ENCODE measurements at regions not wholly inside any gene's neighbourhood (a gene's known extent, or its start where the extent isn't known, plus 50 kb on each side); places are given as distances from the start of the nearest gene placed in this dataset.

DNA sequence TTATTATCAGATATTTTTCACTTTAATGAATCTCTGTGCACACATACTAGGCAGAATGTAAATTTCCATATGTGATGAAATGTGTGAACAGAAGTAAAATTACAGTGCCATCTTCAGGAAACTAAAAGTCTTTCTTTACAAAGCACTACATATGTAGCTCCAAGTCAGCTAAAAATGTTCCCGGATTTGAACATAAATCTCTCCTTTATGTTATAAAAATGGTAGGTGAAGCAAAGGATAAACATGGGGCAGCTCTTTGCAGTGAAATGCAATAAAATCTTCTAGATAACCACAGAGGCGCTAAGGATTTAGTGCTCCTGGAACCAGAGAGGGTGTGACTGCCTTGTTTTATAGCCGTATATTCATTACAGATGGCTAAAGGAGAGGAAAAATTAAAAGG lies 104.9 kb upstream of the C7orf33 start:
- TF ChIP-seq CTCF (IDR thresholded peaks at IDR 0.05; ENCODE audit: insufficient read depth, low read depth, low read length) (no peak), EZH2 (IDR thresholded peaks at IDR 0.05; ENCODE audit: insufficient read depth, low read length) (no peak)

All from astrocyte (in vitro differentiated cells and primary cell).